GM12878 (cell line): ENCODE measurements at regions not wholly inside any gene's neighbourhood (a gene's known extent, or its start where the extent isn't known, plus 50 kb on each side); places are given as distances from the start of the nearest gene placed in this dataset.

Experiments
- ATAC-seq: fragments of 200-7000 bp; cut with Tn5 transposase; 3 replicates; pipeline ENCODE4 v1.9.1; 2020; ENCODE audit warnings: mild to moderate bottlenecking, moderate library complexity
- BruUV-seq: library from RNA; stranded (reverse); fragments of 400-500 nt; replicated peaks from 2 replicates; lab custom pipeline; 2021; lab: Mats Ljungman, UMichigan
- CTCF ChIA-PET: fragments of 300-600 bp; sonication (Branson Sonifier 250); formaldehyde crosslinking; extraction: SDS; loops from one replicate; lab custom pipeline; 2021; ENCODE audit warnings: inconsistent platforms; lab: Yijun Ruan, JAX
- POLR2A ChIA-PET: fragments of 350-600 bp; formaldehyde crosslinking; extraction: SDS; loops from one replicate; lab custom pipeline; 2021; ENCODE audit warnings: inconsistent platforms; lab: Charles Lee
- RAD21 ChIA-PET: fragments of 300-600 bp; sonication (Branson Sonifier 250); formaldehyde crosslinking; loops from one replicate; lab custom pipeline; 2023; ENCODE audit warnings: antibody characterized with exemption; ENCODE audit not compliant: unreplicated experiment; lab: Charles Lee
- SMC1A ChIA-PET: fragments of 300-600 bp; sonication (Branson Sonifier 250); formaldehyde crosslinking; loops from one replicate; lab custom pipeline; 2023; ENCODE audit not compliant: unreplicated experiment, uncharacterized antibody; lab: Charles Lee
- DNase-seq: peaks from one replicate; pipeline ENCODE4 v3.0.0-alpha.2; 2011; ENCODE audit warnings: low read depth, low spot score
- FAIRE-seq: peaks from 3 replicates; lab custom pipeline; 2011; peaks lifted over from hg19 to GRCh38; lab: Jason Lieb, UNC
- H2AFZ ChIP-seq: 2 replicates; pipeline ENCODE4 v1.6.0; 2011; ENCODE audit warnings: low read depth, low read length, control low read depth; ENCODE audit not compliant: control insufficient read depth
- H3K27ac ChIP-seq: 2 replicates; pipeline ENCODE4 v1.5.1; 2011; ENCODE audit warnings: control low read depth; ENCODE audit not compliant: control insufficient read depth, insufficient read depth
- H3K27me3 ChIP-seq, 2 experiments: replicated peaks in 1 of 2; 2 replicates each; pipeline versions ENCODE4 v1.6.0 to v1.6.1; 2011; ENCODE audit warnings: low read length in 1 of 2; ENCODE audit not compliant: control insufficient read depth in 2 of 2, insufficient read depth in 2 of 2
- H3K36me3 ChIP-seq, 2 experiments: 2 replicates each; pipeline ENCODE4 v1.5.1; 2011; ENCODE audit warnings: low read length in 1 of 2; ENCODE audit not compliant: control insufficient read depth in 2 of 2, insufficient read depth in 2 of 2
- H3K4me1 ChIP-seq: 2 replicates; pipeline ENCODE4 v1.6.1; 2011; ENCODE audit warnings: mild to moderate bottlenecking, low read length, moderate library complexity, mixed read lengths; ENCODE audit not compliant: control insufficient read depth, insufficient read depth
- H3K4me2 ChIP-seq: 2 replicates; pipeline ENCODE4 v1.6.0; 2011; ENCODE audit warnings: control low read depth; ENCODE audit not compliant: control insufficient read depth, insufficient read depth
- H3K4me3 ChIP-seq: fragments of 200-600 bp; sonication (generic); 2 replicates; pipeline ENCODE4 v1.5.1; 2016
- H3K79me2 ChIP-seq: 2 replicates; pipeline ENCODE4 v1.6.0; 2011; ENCODE audit warnings: low read length; ENCODE audit not compliant: control insufficient read depth, insufficient read depth
- H3K9ac ChIP-seq: 2 replicates; pipeline ENCODE4 v1.8.0; 2011; ENCODE audit warnings: low read length, control low read depth, mixed read lengths; ENCODE audit not compliant: control insufficient read depth, insufficient read depth
- H3K9me3 ChIP-seq: replicated peaks from 3 replicates; pipeline ENCODE4 v1.5.1; 2011; ENCODE audit warnings: mild to moderate bottlenecking, low read length; ENCODE audit not compliant: control insufficient read depth, insufficient read depth
- H4K20me1 ChIP-seq: 2 replicates; pipeline ENCODE4 v1.6.0; 2011; ENCODE audit not compliant: control insufficient read depth, insufficient read depth
- CBX3 ChIP-seq: fragments of 200-600 bp; sonication (generic); IDR thresholded peaks from 2 replicates; pipeline ENCODE4 v1.6.1; 2016; ENCODE audit warnings: low read depth, borderline replicate concordance
- CHD1 ChIP-seq: IDR thresholded peaks from 2 replicates; pipeline ENCODE4 v1.6.1; 2012; ENCODE audit warnings: low read depth, low read length, improper control_type of control experiment
- FOXM1 ChIP-seq: IDR thresholded peaks from 2 replicates; pipeline ENCODE4 v1.6.1; 2012; ENCODE audit warnings: low read depth, mild to moderate bottlenecking, inconsistent platforms, low read length, moderate library complexity
- HSF1 ChIP-seq: fragments of 150-350 bp; IDR thresholded peaks from 2 replicates; pipeline ENCODE4 v1.6.1; 2014; ENCODE audit warnings: mild to moderate bottlenecking, low read depth, low read length
- MYC ChIP-seq: IDR thresholded peaks from 2 replicates; pipeline ENCODE4 v1.6.1; 2011; ENCODE audit warnings: mild to moderate bottlenecking, low read length, moderate library complexity, inconsistent platforms; ENCODE audit not compliant: insufficient read depth, insufficient replicate concordance, insufficient read length, severe bottlenecking
- NR2C1 ChIP-seq: fragments of 450-650 bp; IDR thresholded peaks from 2 replicates; pipeline ENCODE4 v1.6.1; 2017; ENCODE audit warnings: antibody characterized with exemption, mild to moderate bottlenecking, moderate library complexity
- NR2C2 ChIP-seq: IDR thresholded peaks from 2 replicates; pipeline ENCODE4 v1.6.1; 2011; ENCODE audit warnings: borderline replicate concordance, low read depth; ENCODE audit not compliant: control insufficient read depth, insufficient read length
- NRF1 ChIP-seq: conservative IDR thresholded peaks from 2 replicates; pipeline ENCODE4 v1.6.1; 2011; ENCODE audit warnings: mild to moderate bottlenecking, low read depth, low read length, improper control_type of control experiment
- POLR2A ChIP-seq: IDR thresholded peaks from 2 replicates; pipeline ENCODE4 v1.6.1; 2011; ENCODE audit warnings: low read depth, mild to moderate bottlenecking, low read length
- SIN3A ChIP-seq: IDR thresholded peaks from 2 replicates; pipeline ENCODE4 v1.6.1; 2012; ENCODE audit warnings: low read depth, low read length, improper control_type of control experiment
- SMC3 ChIP-seq: IDR thresholded peaks from 2 replicates; pipeline ENCODE4 v1.6.1; 2011; ENCODE audit warnings: low read length, improper control_type of control experiment, borderline replicate concordance
- SP1 ChIP-seq: IDR thresholded peaks from one replicate; pipeline ENCODE4 v1.6.1; 2011; ENCODE audit warnings: low read depth, low read length
- STAT1 ChIP-seq: fragments of 450-650 bp; conservative IDR thresholded peaks from 2 replicates; pipeline ENCODE4 v1.6.1; 2014; ENCODE audit warnings: antibody characterized with exemption, mild to moderate bottlenecking
- TAF1 ChIP-seq: IDR thresholded peaks from 2 replicates; pipeline ENCODE4 v1.6.1; 2011; ENCODE audit warnings: mild to moderate bottlenecking, low read depth, low read length, borderline replicate concordance
- TARDBP ChIP-seq: IDR thresholded peaks from 2 replicates; pipeline ENCODE4 v1.6.1; 2016; ENCODE audit warnings: borderline replicate concordance
- YBX1 ChIP-seq: fragments of 450-650 bp; IDR thresholded peaks from 2 replicates; pipeline ENCODE4 v1.6.1; 2016; ENCODE audit warnings: antibody characterized with exemption
- WGBS: methylation state at CpG from one replicate; pipeline ENCODE4 v1.1.6; 2016; ENCODE audit warnings: low lambda C conversion rate; ENCODE audit not compliant: insufficient replicate concordance, insufficient coverage; ENCODE audit errors: missing lambda C conversion rate; 5-methylcytosine and 5-hydroxymethylcytosine counted together
- in situ Hi-C: fragments of 300-500 bp; cut with MboI; formaldehyde crosslinking; loops from 9 replicates; pipeline ENCODE4 v1.14.3; 2018; ENCODE audit warnings: mixed read lengths
- intact Hi-C: fragments of 100-400 bp; cut with micrococcal nuclease; formaldehyde crosslinking; loops from one replicate; pipeline ENCODE4 v1.14.2; 2022; ENCODE audit not compliant: unreplicated experiment
- TF ChIP-seq, protein P1 (sequence below): fragments of 450-650 bp; IDR thresholded peaks from 2 replicates; pipeline ENCODE4 v1.6.1; 2016; ENCODE audit warnings: mild to moderate bottlenecking, moderate library complexity, borderline replicate concordance

DNA sequence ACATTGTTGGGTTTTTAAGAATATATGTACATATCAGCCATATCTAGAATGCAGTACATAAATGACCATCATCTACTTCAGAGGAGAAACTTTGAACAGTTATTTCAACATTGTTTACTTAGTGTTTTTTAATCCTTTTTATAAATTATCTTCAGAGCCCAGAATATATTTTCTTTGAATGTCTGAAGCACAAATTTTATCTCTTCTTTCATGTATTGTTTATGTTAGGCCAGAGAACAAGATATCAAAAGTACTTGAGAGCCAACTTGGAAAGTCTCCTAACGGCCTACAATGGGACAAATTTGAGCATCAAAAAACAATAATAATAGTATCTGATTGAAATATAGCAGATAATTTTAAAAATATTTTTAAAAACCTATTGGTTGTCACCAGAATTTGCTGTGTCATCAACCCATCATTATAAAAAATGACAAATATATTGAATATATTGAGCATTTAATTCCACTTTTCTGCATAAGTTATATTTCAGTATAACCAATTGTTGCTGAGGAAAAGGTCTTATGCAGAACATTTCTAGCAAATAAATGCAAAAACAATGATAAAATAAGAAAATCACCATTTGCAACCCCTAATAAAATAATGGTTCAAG is 67.5 kb upstream of the CCNG1 start:
- TF ChIP-seq SIN3A (no peak), TAF1 (no peak), SMC3 (no peak), NR2C1 (no peak), CHD1 (no peak), STAT1 (no peak), HSF1 (no peak), SP1 (no peak), CBX3 (no peak), NRF1 (no peak), TARDBP (no peak), MYC (no peak), POLR2A (no peak), NR2C2 (no peak), YBX1 (no peak), FOXM1 (no peak)
- TF ChIP-seq, protein P1, sequence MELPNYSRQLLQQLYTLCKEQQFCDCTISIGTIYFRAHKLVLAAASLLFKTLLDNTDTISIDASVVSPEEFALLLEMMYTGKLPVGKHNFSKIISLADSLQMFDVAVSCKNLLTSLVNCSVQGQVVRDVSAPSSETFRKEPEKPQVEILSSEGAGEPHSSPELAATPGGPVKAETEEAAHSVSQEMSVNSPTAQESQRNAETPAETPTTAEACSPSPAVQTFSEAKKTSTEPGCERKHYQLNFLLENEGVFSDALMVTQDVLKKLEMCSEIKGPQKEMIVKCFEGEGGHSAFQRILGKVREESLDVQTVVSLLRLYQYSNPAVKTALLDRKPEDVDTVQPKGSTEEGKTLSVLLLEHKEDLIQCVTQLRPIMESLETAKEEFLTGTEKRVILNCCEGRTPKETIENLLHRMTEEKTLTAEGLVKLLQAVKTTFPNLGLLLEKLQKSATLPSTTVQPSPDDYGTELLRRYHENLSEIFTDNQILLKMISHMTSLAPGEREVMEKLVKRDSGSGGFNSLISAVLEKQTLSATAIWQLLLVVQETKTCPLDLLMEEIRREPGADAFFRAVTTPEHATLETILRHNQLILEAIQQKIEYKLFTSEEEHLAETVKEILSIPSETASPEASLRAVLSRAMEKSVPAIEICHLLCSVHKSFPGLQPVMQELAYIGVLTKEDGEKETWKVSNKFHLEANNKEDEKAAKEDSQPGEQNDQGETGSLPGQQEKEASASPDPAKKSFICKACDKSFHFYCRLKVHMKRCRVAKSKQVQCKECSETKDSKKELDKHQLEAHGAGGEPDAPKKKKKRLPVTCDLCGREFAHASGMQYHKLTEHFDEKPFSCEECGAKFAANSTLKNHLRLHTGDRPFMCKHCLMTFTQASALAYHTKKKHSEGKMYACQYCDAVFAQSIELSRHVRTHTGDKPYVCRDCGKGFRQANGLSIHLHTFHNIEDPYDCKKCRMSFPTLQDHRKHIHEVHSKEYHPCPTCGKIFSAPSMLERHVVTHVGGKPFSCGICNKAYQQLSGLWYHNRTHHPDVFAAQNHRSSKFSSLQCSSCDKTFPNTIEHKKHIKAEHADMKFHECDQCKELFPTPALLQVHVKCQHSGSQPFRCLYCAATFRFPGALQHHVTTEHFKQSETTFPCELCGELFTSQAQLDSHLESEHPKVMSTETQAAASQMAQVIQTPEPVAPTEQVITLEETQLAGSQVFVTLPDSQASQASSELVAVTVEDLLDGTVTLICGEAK = no peak
- Histone ChIP-seq H3K4me2 (no peak overlapping the region), H3K4me3 (no peak overlapping the region), H3K27ac (no peak overlapping the region), H3K9ac (no peak overlapping the region), H3K9me3 (no peaks in the 10 kb centered on the region; the same call in 2 of the 3 replicates), H3K36me3 (no peaks in the 10 kb centered on the region), H4K20me1 (no peaks in the 10 kb centered on the region), H2AFZ (no peak overlapping the region), H3K27me3 (no peaks in the 10 kb centered on the region), H3K79me2 (no peaks in the 10 kb centered on the region), H3K4me1 (no peaks in the 10 kb centered on the region)
- intact Hi-C loops = no loop called here
- BruUV-seq = no TSS peak
- 50% methylated on average over 1 of the region's 1 CpG for WGBS
- DNase-seq (no peak), ATAC-seq (no peak), FAIRE-seq (no peak)
- SMC1A ChIA-PET = no interaction called here
- RAD21 ChIA-PET = no interaction called here
- CTCF ChIA-PET = interaction anchor here (1.2 kb wide), 1 partner anchor 39 kb away, joined by 3 read pairs; no protein-coding TSS in a partner anchor
- POLR2A ChIA-PET = no interaction called here
- in situ Hi-C loops = no loop called here
